H9 (cell line): ENCODE measurements at regions not wholly inside any gene's neighbourhood (a gene's known extent, or its start where the extent isn't known, plus 50 kb on each side); places are given as distances from the start of the nearest gene placed in this dataset.

Experiments
- DNase-seq: peaks from one replicate; pipeline ENCODE4 v3.0.0-alpha.2; 2017
- H2AFZ ChIP-seq: one replicate; pipeline ENCODE4 v1.6.1; 2013; ENCODE audit warnings: mild to moderate bottlenecking, low read length, control low read depth, moderate library complexity
- H2AK5ac ChIP-seq: 2 replicates; pipeline ENCODE4 v1.6.1; 2013; ENCODE audit warnings: low read length, control low read depth, mixed read lengths; ENCODE audit not compliant: insufficient read length
- H2BK120ac ChIP-seq: one replicate; pipeline ENCODE4 v1.6.1; 2013; ENCODE audit warnings: low read depth, mild to moderate bottlenecking, low read length, control low read depth, inconsistent platforms; ENCODE audit not compliant: poor library complexity, severe bottlenecking
- H2BK12ac ChIP-seq: 2 replicates; pipeline ENCODE4 v1.6.1; 2013; ENCODE audit warnings: low read length, control low read depth, mixed read lengths, low read depth; ENCODE audit not compliant: insufficient read length
- H2BK15ac ChIP-seq: 2 replicates; pipeline ENCODE4 v1.6.1; 2013; ENCODE audit warnings: low read depth, low read length, control low read depth
- H2BK20ac ChIP-seq: one replicate; pipeline ENCODE4 v1.6.1; 2013; ENCODE audit warnings: low read depth, mild to moderate bottlenecking, low read length, control low read depth, inconsistent platforms; ENCODE audit not compliant: poor library complexity, severe bottlenecking
- H2BK5ac ChIP-seq: 2 replicates; pipeline ENCODE4 v1.6.1; 2013; ENCODE audit warnings: low read length, control low read depth, mixed read lengths; ENCODE audit not compliant: insufficient read length
- H3K14ac ChIP-seq: 2 replicates; pipeline ENCODE4 v1.6.1; 2013; ENCODE audit warnings: low read length, control low read depth; ENCODE audit not compliant: insufficient read depth
- H3K18ac ChIP-seq: 2 replicates; pipeline ENCODE4 v1.6.1; 2013; ENCODE audit warnings: low read depth, mild to moderate bottlenecking, mixed read lengths, low read length, control low read depth; ENCODE audit not compliant: insufficient read length
- H3K23ac ChIP-seq: 2 replicates; pipeline ENCODE4 v1.6.1; 2013; ENCODE audit warnings: low read length, control low read depth, mixed read lengths, low read depth; ENCODE audit not compliant: insufficient read length
- H3K23me2 ChIP-seq: 2 replicates; pipeline ENCODE4 v1.6.1; 2013; ENCODE audit warnings: low read depth, mild to moderate bottlenecking, mixed read lengths, low read length, control low read depth; ENCODE audit not compliant: insufficient read length, poor library complexity, severe bottlenecking
- H3K27ac ChIP-seq: 2 replicates; pipeline ENCODE4 v1.5.1; 2013; ENCODE audit warnings: low read length, control low read depth, mixed read lengths, low read depth; ENCODE audit not compliant: insufficient read length
- H3K27me3 ChIP-seq: 2 replicates; pipeline ENCODE4 v1.6.1; 2013; ENCODE audit warnings: low read length, control low read depth, inconsistent platforms; ENCODE audit not compliant: insufficient read depth
- H3K4ac ChIP-seq: 2 replicates; pipeline ENCODE4 v1.6.1; 2013; ENCODE audit warnings: low read depth, mild to moderate bottlenecking, control low read depth, inconsistent platforms, low read length, moderate library complexity
- H3K4me1 ChIP-seq: 2 replicates; pipeline ENCODE4 v1.6.1; 2013; ENCODE audit warnings: low read length, control low read depth, inconsistent platforms; ENCODE audit not compliant: insufficient read depth
- H3K4me2 ChIP-seq: 2 replicates; pipeline ENCODE4 v1.6.1; 2013; ENCODE audit warnings: low read length, control low read depth, mixed read lengths; ENCODE audit not compliant: insufficient read length, insufficient read depth
- H3K56ac ChIP-seq: 2 replicates; pipeline ENCODE4 v1.6.1; 2013; ENCODE audit warnings: low read depth, mild to moderate bottlenecking, mixed read lengths, low read length, control low read depth; ENCODE audit not compliant: insufficient read length
- H3K79me1 ChIP-seq: 2 replicates; pipeline ENCODE4 v1.6.1; 2013; ENCODE audit warnings: low read depth, mild to moderate bottlenecking, moderate library complexity, low read length, control low read depth, inconsistent platforms; ENCODE audit not compliant: insufficient read depth, poor library complexity, severe bottlenecking
- H3K79me2 ChIP-seq: 2 replicates; pipeline ENCODE4 v1.6.1; 2013; ENCODE audit warnings: low read length, control low read depth, inconsistent platforms; ENCODE audit not compliant: insufficient read depth
- H3K9ac ChIP-seq: 2 replicates; pipeline ENCODE4 v1.6.1; 2013; ENCODE audit warnings: low read length, control low read depth, mixed read lengths; ENCODE audit not compliant: insufficient read length; ENCODE audit errors: extremely low read depth
- H3K9me3 ChIP-seq: one replicate; pipeline ENCODE4 v1.6.1; 2013; ENCODE audit warnings: low read depth, low read length, inconsistent platforms; ENCODE audit not compliant: control insufficient read depth
- H3T11ph ChIP-seq: one replicate; pipeline ENCODE4 v1.6.1; 2013; ENCODE audit warnings: mild to moderate bottlenecking, low read length, control low read depth, inconsistent platforms
- H4K20me1 ChIP-seq: one replicate; pipeline ENCODE4 v1.6.1; 2013; ENCODE audit not compliant: control insufficient read depth, insufficient read length, insufficient read depth
- H4K5ac ChIP-seq: 2 replicates; pipeline ENCODE4 v1.6.1; 2013; ENCODE audit warnings: low read depth, mild to moderate bottlenecking, mixed read lengths, low read length, control low read depth; ENCODE audit not compliant: insufficient read length
- H4K8ac ChIP-seq: replicated peaks from 2 replicates; pipeline ENCODE4 v1.6.1; 2013; ENCODE audit warnings: low read length, control low read depth, mixed read lengths, low read depth; ENCODE audit not compliant: insufficient read length
- H4K91ac ChIP-seq: 2 replicates; pipeline ENCODE4 v1.6.1; 2013; ENCODE audit warnings: low read depth, mild to moderate bottlenecking, moderate library complexity, mixed read lengths, low read length, control low read depth; ENCODE audit not compliant: insufficient read length
- H3K27ac Mint-ChIP-seq, 3 experiments: 2 replicates in 2 of 3; 3 replicates in 1 of 3; pipeline ENCODE4 v1.8.0; 2020 to 2021; ENCODE audit warnings: mixed read lengths in 3 of 3, mild to moderate bottlenecking in 1 of 3, moderate library complexity in 1 of 3
- H3K27me3 Mint-ChIP-seq: 2 replicates; pipeline ENCODE4 v1.8.0; 2021; ENCODE audit warnings: low read depth, mild to moderate bottlenecking, moderate library complexity, mixed read lengths
- H3K36me3 Mint-ChIP-seq, 3 experiments: 2 replicates in 2 of 3; 3 replicates in 1 of 3; pipeline ENCODE4 v1.8.0; 2020 to 2021; ENCODE audit warnings: low read depth in 3 of 3, mixed read lengths in 3 of 3; ENCODE audit not compliant: insufficient read depth in 1 of 3
- H3K4me1 Mint-ChIP-seq, 2 experiments: 2 replicates each; pipeline ENCODE4 v1.8.0; 2020; ENCODE audit warnings: mixed read lengths in 2 of 2
- H3K4me3 Mint-ChIP-seq, 2 experiments: 2 replicates in 1 of 2; 3 replicates in 1 of 2; pipeline ENCODE4 v1.8.0; 2020 to 2021; ENCODE audit warnings: mild to moderate bottlenecking in 2 of 2, mixed read lengths in 2 of 2, moderate library complexity in 1 of 2
- H3K9me3 Mint-ChIP-seq, 2 experiments: 2 replicates in 1 of 2; 3 replicates in 1 of 2; pipeline ENCODE4 v1.8.0; 2020; ENCODE audit warnings: mild to moderate bottlenecking in 2 of 2, mixed read lengths in 2 of 2, moderate library complexity in 1 of 2
- CTCF ChIP-seq: fragments of 200-600 bp; sonication (generic); conservative IDR thresholded peaks from 3 replicates; pipeline ENCODE4 v1.8.0; 2021; ENCODE audit warnings: antibody characterized with exemption, mild to moderate bottlenecking
- WGBS: extraction: QIAGEN DNeasy Blood & Tissue Kit; methylation state at CpG from one replicate; pipeline ENCODE4 v1.1.7; 2013; ENCODE audit warnings: missing lambda C conversion rate, low lambda C conversion rate, mixed read lengths; ENCODE audit not compliant: insufficient read length; ENCODE audit errors: extremely low coverage; 5-methylcytosine and 5-hydroxymethylcytosine counted together

- Histone ChIP-seq H3K9me3 (no peaks in the 10 kb centered on the region), H3K4me1 (peaks cover 5% of the 10 kb centered on the region; the same call in 1 of the 2 replicates), H3K18ac (no peak overlapping the region), H3K79me2 (no peaks in the 10 kb centered on the region), H3K9ac (no peak overlapping the region), H3K4ac (no peak overlapping the region), H4K8ac (no peak overlapping the region), H2AFZ (no peak overlapping the region), H3K23me2 (no peaks in the 10 kb centered on the region), H3K4me2 (no peak overlapping the region), H3K27ac (no peak overlapping the region), H3K56ac (no peak overlapping the region), H2BK20ac (no peak overlapping the region), H3K27me3 (no peaks in the 10 kb centered on the region), H4K5ac (no peak overlapping the region), H2BK5ac (no peak overlapping the region), H4K20me1 (no peaks in the 10 kb centered on the region), H2BK120ac (no peak overlapping the region), H3T11ph (no peak overlapping the region), H3K14ac (no peak overlapping the region), H2BK15ac (no peak overlapping the region), H3K79me1 (no peaks in the 10 kb centered on the region), H4K91ac (no peak overlapping the region), H2BK12ac (no peak overlapping the region), H2AK5ac (no peak overlapping the region), H3K23ac (no peak overlapping the region)
- peaks cover 9 to 14% of the 10 kb centered on the region in 2 experiments for H3K4me1 Mint-ChIP-seq
- no peaks in the 10 kb centered on the region; a peak in 1 of 5 replicates for H3K9me3 Mint-ChIP-seq
- H3K36me3 Mint-ChIP-seq = no peaks in the 10 kb centered on the region
- no peak for DNase-seq
- no peak overlapping the region for H3K27ac Mint-ChIP-seq
- WGBS = no CpG with 5 or more reads among the region's 3 CpGs
- no peak overlapping the region for H3K4me3 Mint-ChIP-seq
- TF ChIP-seq CTCF = no peak
- H3K27me3 Mint-ChIP-seq = peaks cover 5% of the 10 kb centered on the region; the same call in 1 of the 2 replicates
These were observed 66.3 kb upstream of the AKAP13 start for GRCh38 chr15:85314146-85314545.
